IPS-11a (cell line): ENCODE measurements at regions not wholly inside any gene's neighbourhood (a gene's known extent, or its start where the extent isn't known, plus 50 kb on each side); places are given as distances from the start of the nearest gene placed in this dataset.
"Not testable (repeated sequence)": the region's sequence is repeated elsewhere in the genome, so short reads cannot be mapped to it uniquely, and the experiment has no call there.

Experiments
- H3K4me3 ChIP-seq: one replicate; pipeline ENCODE4 v1.5.1; 2013; ENCODE audit warnings: low read depth, low read length, control low read depth

- no peak overlapping the region for H3K4me3 ChIP-seq
Observed at GRCh38 chr6:169858293-169858934, 107.0 kb downstream of the ERMARD start.

GRCh38 chr6:169857343-169858292, 106.2 kb downstream of the ERMARD start:
- no peak overlapping the region for H3K4me3 ChIP-seq

GRCh38 chr6:169856442-169857342, 105.3 kb downstream of the ERMARD start:
- not testable (repeated sequence) for H3K4me3 ChIP-seq

- no peak overlapping the region for H3K4me3 ChIP-seq
Observed at GRCh38 chr6:169854813-169855212, 103.4 kb downstream of the ERMARD start.

GRCh38 chr6:169854083-169854725, 102.8 kb downstream of the ERMARD start:
- no peak overlapping the region for H3K4me3 ChIP-seq

DNA sequence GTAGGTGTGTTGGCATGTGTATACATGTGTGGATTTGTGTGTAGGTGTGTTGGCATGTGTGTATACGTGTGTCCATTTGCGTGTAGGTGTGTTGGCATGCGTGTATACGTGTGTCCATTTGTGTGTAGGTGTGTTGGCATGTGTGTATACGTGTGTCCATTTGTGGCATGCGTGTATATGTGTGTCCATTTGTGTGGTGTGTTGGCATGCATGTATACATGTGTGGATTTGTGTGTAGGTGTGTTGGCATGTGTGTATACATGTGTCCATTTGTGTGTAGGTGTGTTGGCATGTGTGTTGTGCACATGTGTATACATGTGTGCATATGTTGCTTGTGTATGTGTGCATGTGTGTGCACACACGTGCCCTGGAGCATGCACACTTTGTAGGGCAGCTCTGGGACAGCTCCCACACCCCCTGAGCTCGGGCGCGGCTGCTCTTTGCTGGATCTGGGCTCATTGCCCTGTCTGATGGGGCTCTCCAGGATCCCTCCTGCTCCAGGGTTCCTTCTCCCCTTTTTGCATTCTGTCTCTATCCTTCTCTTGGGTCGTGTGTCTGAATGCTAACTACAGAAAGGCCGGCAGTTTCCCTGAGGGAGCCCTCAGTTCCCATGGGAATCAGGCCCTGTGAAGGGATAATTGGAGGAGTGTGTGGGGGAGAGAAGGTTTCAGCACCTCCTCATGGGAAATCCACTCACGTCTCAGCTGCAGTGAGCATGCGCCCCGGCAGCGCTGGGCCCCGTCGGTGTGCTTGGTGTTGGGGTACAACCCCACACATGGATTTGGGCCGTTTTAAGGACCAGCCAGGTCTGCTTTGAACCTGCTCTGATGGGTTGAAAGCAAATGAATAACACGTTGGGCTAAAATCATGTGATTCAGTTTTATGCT, 102.0 kb downstream of the ERMARD start:
- no peak overlapping the region for H3K4me3 ChIP-seq

GRCh38 chr6:169852504-169853195, 101.2 kb downstream of the ERMARD start:
- no peak overlapping the region for H3K4me3 ChIP-seq

GRCh38 chr6:169851641-169852503, 100.5 kb downstream of the ERMARD start:
- no peak overlapping the region for H3K4me3 ChIP-seq

GRCh38 chr6:169850746-169851145, 99.3 kb downstream of the ERMARD start:
- H3K4me3 ChIP-seq, result no peak overlapping the region

DNA sequence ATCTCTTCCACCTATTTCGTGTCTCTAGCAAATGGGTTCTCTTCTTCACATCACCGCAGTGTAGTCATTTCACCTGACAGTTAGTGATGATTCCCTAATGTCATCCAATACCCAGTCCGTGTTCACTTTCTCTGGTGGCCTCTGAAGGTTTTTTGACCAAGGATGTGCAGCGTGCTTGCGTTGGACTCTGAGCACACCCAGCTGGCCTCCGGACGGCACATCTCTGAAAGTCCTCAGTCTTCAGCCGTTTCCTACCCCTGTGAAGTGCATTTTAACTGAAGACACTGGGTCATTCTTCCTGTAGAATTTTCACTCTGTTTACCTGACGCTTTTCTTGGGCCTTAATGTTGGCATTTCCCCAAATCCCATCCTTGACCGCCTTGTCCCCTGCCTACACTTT, 98.7 kb downstream of the ERMARD start:
- no peak overlapping the region for H3K4me3 ChIP-seq

DNA sequence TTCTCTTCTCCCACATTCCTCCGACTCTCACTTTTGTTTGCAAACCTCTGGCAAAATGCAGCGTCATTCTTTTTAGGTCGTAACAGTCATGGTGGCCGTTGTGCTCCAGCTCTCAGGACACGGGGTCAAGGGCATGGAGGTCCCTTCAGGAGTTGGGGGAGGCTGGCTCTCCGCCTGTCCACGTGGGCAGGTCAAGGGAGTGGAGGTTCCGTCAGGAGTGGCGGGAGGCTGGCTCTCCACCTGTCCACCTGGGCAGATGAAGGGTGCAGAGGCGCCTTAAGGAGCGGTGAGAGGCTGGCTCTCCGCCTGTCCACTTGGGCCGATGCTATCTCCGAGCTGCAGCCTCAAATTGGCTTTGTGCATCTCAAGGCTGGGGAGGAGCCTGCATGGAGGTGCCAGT, 98.0 kb downstream of the ERMARD start:
- no peak overlapping the region for H3K4me3 ChIP-seq

DNA sequence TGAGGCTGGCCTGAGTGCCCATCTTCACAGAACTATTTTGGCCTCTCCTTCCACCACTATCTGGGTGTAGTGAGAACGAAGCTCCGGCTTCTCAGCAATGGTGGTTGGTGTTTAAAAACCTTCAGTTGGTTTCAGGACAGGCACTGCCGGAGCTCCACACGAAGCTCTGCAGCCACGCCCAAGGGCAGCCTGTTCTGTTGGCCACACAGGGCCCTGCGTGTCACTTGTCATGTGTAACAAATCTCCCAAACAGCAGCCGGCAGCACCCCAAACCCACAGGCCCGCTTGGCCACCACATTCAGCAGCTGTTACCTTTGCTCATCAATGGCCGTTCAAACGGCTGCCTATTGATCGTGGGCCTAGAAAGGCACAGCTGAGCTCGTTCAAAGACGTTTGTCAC, 97.5 kb downstream of the ERMARD start:
- H3K4me3 ChIP-seq, result no peak overlapping the region

DNA sequence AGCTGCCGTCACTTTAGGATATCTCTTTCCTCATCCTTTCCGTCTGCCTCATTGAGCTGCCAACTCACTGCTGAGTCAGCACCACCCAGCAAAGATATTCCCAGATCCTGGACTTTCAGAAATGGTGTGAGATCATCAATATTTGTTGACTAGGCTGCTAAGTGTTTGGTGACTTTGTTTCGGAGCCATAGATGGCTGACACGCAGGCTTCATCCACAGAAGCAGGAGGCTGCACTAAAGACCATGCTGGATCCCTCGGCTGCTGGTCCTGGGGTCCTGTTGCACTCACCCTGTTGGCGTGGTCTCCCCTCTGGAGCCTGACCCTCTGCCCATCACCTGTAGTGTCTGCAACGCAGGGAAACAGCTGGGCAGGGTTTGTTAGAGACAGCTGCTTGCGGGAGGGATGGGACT, 96.5 kb downstream of the ERMARD start:
- no peak overlapping the region for H3K4me3 ChIP-seq

GRCh38 chr6:169847141-169847674, 95.8 kb downstream of the ERMARD start:
- no peak overlapping the region for H3K4me3 ChIP-seq

- no peak overlapping the region for H3K4me3 ChIP-seq
Observed at GRCh38 chr6:169846286-169847056, 95.0 kb downstream of the ERMARD start.

DNA sequence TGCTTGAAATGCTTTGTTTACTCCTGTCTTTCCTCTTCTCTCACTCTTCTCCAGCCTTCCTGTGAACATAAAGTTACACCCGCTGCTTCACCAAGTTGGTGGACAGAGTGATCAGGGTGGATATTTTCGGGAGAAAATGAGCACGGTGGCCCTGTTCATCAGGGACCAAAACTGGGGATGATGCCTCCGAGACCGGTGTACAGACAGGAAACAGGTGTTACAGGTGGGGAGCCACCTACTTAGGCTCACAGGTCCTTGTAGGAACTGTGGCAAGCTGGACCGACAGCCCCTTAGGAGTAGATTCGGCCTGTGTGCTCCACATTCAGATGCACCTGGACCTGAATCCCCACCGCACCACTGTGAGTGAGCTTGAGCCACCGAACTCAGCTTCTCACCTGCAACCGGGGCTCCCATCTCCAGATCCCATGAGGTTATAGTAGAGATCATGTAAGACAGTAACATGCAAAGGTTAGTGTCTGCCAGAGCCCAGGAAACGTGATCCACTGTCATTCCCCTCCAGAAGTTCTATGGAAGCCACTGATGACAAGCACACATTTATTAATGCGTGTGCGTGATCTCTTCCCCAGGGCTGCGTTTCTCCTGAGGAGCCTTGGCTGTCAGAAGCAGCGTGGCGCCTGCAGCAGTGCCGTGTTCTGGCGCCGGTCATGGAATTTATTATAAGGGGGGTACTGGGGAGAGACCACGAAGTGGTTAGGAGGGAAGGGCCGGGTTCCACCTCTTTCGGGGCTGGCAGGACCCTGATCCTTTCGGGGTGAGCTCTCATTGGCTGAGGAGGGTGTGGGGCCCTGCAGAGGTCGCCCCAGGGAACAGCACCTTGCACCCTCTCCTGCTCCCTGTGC, 94.2 kb downstream of the ERMARD start:
- H3K4me3 ChIP-seq, result no peak overlapping the region
